T47D (cell line): ENCODE measurements at regions not wholly inside any gene's neighbourhood (a gene's known extent, or its start where the extent isn't known, plus 50 kb on each side); places are given as distances from the start of the nearest gene placed in this dataset.

Experiments used
- DNase-seq, 2 experiments: peaks; one replicate each; pipeline versions ENCODE4 v3.0.0 to v3.0.0-alpha.2; 2011 to 2012; ENCODE audit warnings: low read depth in 1 of 2, low spot score in 1 of 2
- JUND ChIP-seq: IDR thresholded peaks from 2 replicates; pipeline ENCODE4 v1.6.1; 2012; ENCODE audit warnings: low read depth
- in situ Hi-C: cut with HindIII; loops from 2 replicates; pipeline ENCODE4 v1.10.0; 2016; ENCODE audit warnings: low sequenced_read_pairs, low pct_unique_long_range_greater_than_20kb

DNA sequence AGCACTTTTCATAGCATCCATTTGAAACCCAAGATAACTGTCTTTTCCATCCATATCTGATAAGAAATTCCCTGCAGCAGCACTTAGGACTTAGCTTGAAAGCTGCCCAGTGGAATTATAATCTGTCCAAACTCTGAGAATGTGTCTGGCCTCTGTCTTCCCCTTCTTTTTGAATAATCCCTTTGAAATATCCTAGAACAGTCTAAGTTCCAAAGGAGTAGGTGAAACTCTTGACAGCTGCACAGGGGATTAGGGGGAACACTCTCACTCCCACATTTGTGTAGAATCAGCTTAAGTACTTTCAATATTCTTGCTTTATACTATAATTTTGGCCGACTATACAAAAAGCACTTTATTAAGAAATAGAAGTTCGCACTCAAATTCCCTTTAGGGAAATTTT, 157.7 kb downstream of the PAPSS1 start:
- in situ Hi-C loops: no loop called here
- no peak for DNase-seq
- TF ChIP-seq JUND: no peak

DNA sequence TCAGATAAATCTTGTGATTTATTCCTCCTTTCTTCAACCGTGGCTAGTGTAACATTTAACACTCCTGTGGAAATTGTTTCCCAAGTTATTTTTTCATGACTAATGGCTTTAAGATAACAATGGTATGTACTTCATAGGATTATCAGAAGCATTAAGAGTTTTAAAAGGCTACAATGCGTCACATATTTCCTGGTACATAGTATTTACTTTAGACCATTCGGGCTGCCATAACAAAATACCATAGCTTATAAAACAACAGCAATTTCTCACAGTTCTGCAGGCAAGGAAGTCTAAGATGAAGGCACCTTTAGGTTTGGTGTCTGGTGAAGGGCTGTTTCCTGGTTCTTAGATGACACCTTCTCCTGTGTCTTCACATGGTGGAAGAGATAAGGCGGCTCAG, 158.6 kb downstream of the PAPSS1 start:
- TF ChIP-seq JUND: no peak
- in situ Hi-C loops: no loop called here
- no peak for DNase-seq

DNA sequence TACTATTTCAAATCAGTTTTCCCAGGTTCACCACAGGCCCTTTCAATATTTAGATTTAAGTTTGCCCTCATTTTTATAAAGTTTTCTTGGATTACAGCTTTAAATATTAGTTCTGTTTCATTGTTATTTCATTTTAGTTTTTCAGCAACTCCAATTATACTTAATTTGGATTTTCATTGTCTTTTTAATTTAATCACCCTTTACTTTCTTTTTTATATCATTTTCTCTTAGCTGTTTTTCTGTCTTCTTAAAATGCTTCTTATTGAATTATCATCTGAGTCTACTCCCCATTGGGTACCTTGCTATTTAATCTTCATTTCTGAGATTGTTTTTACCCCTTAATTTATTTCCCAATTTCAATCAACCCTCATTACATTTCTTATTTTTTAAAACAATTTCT, 160.4 kb downstream of the PAPSS1 start:
- in situ Hi-C loops: no loop called here
- TF ChIP-seq JUND: no peak
- no peak for DNase-seq

DNA sequence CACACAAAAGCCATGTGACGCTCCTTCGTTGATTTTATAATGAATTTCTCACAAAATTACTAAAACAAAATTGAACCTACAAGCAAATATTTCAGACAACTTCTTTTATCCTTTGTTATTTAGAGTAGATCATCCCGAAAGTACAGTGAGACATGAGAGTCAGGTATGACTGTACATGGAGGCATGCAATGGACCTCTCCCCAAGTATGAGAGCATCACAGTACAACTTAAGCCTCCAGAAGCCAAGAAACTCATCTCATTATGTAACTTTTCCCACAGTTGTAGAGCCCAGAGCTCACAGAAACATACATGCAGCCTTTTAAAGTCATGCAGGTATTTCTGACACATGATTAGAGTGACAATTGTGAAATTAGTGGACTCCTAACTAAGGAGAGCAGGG, 167.7 kb downstream of the PAPSS1 start:
- in situ Hi-C loops: no loop called here
- TF ChIP-seq JUND: no peak
- no peak for DNase-seq

DNA sequence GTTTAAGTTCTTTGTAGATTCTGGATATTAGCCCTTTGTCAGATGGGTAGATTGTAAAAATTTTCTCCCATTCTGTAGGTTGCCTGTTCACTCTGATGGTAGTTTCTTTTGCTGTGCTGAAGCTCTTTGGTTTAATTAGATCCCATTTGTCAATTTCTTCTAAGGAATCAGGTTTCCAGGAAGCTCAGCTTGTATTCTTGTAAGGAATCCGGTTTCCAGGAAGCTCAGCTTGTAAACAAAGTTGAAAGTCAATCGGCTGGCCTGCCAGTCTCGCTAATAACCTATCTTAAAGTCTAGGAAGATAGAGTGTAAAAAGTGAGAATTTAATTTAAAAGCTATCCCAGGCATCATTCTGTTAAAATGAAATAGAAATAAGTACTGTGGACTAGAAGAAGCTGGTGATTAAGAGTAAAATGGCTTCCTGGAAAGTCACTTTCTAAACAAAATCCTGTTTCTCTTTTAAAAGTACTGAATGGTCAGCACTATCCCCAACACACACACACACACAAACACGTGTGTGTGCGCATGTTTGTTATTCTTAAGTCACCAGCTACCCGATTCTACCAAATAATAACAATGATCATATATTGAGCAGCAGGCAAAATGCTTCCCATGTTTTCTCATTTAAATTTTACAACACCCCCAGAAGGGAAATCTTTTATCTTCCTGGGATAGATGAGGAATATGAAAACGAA, 171.7 kb downstream of the PAPSS1 start:
- TF ChIP-seq JUND: no peak
- in situ Hi-C loops: no loop called here
- peak in 1 of 2 experiments; percentile 30 for DNase-seq

DNA sequence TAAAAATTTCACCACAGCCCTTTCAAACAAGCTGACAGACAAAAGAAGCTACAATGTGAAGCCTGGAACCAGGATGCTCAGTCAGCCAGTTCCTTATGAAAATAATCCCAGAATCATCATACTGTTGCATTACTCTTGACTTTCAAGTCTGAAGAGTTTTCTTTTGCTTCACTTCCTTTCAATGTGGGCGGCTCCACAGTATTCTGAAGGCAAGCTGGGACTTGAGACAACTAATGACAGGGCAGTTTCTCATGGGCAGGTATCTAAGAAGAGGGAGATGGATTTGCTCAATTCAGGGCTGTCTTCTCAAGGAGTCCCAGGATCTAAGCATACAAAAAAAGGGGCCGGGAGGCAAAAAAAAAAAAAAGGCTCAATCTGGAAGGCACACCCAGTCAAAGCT, 173.4 kb downstream of the PAPSS1 start:
- in situ Hi-C loops: no loop called here
- TF ChIP-seq JUND: no peak
- DNase-seq: peak in 1 of 2 experiments; percentile 24

- in situ Hi-C loops: no loop called here
- no peak for TF ChIP-seq JUND
- DNase-seq: no peak
Measured at GRCh38 chr4:107541511-107541910, 178.5 kb downstream of the PAPSS1 start.

- TF ChIP-seq JUND: no peak
- in situ Hi-C loops: no loop called here
- peak in 1 of 2 experiments; percentile 22 for DNase-seq
Measured at GRCh38 chr4:107531927-107532326, 188.1 kb downstream of the PAPSS1 start.

DNA sequence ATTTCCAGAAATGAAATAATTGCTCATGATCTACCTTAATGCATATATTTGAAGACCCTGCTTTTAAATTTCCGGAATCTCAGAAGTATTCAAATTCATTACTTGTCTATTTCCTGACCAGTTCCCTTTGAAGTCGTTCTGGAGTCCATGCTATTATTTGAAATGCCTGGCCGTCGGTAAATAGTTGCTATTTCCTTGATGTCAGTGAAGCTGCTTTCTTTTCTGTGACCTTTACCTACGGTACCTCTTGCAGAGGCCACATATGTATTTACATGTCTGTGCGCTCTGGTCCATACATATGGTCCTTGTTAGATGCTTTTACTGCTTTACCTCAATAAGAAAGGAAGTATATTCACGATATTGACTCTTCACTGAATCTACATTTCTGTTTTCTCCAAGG, 199.7 kb downstream of the PAPSS1 start:
- TF ChIP-seq JUND: no peak
- no peak for DNase-seq
- in situ Hi-C loops: no loop called here

DNA sequence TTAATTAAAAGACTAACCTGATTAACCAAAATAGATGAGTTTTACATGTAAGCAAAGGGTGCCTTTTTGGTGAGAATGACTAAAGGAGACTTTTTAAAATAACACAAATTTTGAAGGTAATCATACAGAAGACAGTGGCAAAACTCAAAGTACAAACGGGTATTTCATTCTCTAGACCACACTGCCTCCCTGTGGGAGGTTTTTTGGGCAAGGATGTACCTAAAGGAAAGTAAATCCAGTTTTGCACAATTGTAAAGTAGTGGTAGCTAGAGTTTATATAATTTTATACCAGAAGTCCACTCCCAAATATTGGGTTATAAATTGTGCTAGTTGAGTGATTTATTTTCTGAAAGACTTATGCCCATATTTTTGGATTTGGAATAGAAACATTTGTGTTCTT, 201.0 kb downstream of the PAPSS1 start:
- DNase-seq: peak; percentile 4 to 48
- in situ Hi-C loops: no loop called here
- TF ChIP-seq JUND: no peak

DNA sequence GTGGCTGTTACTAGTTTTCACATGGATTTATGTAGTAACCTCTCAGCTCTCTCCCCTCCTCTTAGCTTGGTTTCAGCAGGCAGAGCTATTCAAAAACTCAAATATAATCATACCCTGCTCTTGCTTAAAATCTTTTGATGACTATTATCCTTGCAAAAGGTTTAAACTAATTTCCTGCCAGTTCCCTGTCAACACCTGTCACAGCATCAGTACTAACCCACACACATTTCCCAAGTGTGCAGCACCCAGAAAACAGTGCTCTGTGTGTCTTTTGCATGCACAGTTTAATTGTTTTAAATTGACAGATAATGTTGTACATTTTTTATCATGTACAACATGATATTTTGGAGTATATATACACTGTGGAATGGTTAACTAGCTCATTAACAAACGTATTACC, 202.0 kb downstream of the PAPSS1 start:
- DNase-seq: no peak
- no peak for TF ChIP-seq JUND
- in situ Hi-C loops: no loop called here

DNA sequence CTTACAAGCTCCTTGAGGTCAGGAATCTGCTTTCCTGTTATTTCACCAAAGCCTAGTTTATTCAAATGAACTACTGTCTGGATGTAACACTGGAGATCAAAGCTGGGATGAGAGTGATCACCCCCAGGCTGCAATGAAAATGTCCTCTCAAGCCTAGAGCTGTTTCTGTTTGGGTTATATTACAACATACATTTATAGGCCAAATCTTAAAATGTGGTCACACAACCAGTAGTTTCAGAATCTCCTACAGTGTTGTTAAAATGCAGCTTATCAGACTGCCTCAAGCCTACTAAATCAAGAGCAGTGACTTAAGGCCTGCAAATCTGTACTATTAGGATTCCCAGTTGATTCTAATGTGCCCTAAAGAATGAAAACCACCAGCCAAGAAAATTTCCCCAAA, 207.5 kb downstream of the PAPSS1 start:
- in situ Hi-C loops: no loop called here
- no peak for TF ChIP-seq JUND
- no peak for DNase-seq

DNA sequence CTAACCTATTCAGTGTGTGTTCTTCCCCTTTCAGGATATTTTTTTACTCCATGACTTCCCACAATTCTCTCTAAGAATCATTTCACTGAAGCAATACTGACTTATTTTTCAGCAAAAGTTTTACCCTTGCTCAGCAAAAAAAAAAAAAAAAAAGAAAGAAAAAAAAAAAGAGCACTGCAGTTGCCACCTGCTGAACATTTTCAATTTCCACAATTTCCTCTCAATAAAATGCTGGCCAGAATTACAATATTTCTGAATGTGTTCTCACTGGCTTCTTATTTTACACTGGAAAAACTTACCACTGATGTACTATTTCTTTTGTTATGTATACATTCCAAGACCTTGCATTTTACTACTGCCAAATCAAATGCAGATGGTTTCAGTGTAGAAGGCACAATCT, 210.4 kb downstream of the PAPSS1 start:
- DNase-seq: no peak
- in situ Hi-C loops: no loop called here

GRCh38 chr4:107500551-107500950, 219.5 kb downstream of the PAPSS1 start:
- in situ Hi-C loops: no loop called here
- no peak for DNase-seq
- no peak for TF ChIP-seq JUND

More for the DNA sequence above, 210.4 kb downstream of the PAPSS1 start:
- no peak for TF ChIP-seq JUND
